Activated CD4-positive, alpha-beta T cell treated with anti-CD3 and anti-CD28 coated beads, Interleukin-2, Interleukin-6, amounts not matched to agents 100 ng/mL and 50 ng/mL, durations not matched to agents 16 hours and 8 hours (primary cell): ENCODE measurements at regions not wholly inside any gene's neighbourhood (a gene's known extent, or its start where the extent isn't known, plus 50 kb on each side); places are given as distances from the start of the nearest gene placed in this dataset.
"Not testable (repeated sequence)": the region's sequence is repeated elsewhere in the genome, so short reads cannot be mapped to it uniquely, and the experiment has no call there.

Experiments used
- DNase-seq: peaks from one replicate; pipeline ENCODE4 v3.0.0-alpha.2; 2020

DNA sequence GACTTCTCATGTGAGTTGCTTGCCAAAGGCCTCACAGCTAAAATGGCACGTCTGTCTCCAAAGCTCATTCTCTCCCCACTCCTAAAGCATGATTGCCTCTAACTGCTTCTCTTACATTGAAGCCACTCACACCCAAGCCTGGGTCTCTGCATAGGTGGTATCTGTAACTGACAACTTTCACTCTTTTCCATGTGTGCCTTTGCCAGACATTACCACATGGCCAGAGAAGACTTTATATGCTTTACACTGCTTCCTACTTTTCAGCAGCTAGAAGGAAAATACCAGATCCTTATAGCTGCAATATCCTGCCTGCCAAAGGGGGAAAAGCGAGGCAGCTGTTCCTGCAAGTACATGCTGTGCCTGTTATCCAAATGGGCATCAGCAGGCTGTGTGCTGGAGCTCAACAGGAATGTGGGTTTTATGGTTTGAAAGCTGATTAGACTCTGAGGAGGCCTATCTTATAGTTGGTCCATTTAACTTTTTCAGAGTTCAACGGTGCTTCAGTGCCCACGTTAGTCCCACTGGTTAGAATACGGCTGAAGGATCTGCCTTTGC is 547.1 kb downstream of the RAB38 start:
- no peak for DNase-seq

DNA sequence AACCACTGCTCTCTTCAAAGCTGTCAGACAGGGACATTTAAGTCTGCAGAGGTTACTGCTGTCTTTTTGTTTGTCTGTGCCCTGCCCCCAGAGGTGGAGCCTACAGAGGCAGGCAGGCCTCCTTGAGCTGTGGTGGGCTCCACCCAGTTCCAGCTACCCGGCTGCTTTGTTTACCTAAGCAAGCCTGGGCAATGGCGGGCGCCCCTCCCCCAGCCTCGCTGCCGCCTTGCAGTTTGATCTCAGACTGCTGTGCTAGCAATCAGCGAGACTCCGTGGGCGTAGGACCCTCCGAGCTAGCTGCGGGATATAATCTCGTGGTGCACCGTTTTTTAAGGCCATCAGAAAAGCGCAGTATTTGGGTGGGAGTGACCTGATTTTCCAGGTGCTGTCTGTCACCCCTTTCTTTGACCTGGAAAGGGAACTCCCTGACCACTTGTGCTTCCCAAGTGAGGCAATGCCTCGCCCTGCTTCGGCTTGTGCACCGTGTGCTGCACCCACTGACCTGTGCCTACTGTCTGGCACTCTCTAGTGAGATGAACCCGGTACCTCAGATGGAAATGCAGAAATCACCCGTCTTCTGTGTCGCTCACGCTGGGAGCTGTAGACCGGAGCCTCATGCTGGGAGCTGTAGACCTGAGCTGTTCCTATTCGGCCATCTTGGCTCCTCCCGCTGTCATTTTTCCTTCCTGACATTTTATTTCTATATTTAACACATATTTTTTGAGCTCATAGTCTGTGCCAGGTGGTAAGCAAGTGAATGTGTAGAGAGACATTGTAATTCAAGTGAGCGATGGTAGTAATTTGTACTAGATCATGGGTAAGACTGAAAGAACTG is 551.5 kb downstream of the RAB38 start:
- not testable (repeated sequence) for DNase-seq

DNA sequence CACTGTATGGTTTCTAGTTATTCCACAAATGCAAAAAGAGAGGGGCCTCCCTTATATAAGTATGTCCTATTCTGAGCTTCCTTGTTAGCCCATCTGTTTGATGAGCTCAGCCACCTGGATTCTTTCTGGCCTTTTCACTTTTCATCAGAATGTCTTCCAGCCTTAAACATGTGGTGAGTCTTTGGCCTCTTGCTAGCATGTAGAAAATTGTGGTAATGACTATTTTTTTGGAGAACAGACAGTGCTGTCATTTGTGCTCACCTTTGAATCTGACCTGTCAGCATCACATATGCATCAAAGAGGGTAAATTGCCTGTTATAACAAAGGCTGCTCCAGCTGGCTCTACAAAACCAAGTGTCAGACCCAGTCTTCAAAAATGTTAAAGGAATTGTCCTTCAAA is 558.7 kb downstream of the RAB38 start:
- DNase-seq, result no peak

DNA sequence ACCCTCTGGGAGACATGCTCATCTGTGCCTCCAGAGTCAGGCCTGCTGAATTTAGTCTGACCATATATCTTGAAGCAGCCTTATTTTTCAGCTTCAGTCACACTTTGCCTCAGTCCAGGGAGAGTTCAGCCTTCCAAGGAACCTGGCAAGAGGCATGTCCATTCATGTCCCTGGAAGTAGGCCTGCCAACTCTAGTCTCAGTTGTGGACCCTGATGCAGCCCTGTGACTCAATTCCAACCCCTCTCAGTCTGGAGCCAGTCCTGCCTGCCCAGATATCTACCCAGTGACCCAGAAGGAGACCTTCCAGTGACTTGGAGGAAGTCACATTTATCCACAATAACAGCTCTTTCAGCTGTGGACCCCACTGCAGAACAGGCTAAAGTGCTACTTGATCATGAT is 566.6 kb downstream of the TMEM135 start:
- no peak for DNase-seq

DNA sequence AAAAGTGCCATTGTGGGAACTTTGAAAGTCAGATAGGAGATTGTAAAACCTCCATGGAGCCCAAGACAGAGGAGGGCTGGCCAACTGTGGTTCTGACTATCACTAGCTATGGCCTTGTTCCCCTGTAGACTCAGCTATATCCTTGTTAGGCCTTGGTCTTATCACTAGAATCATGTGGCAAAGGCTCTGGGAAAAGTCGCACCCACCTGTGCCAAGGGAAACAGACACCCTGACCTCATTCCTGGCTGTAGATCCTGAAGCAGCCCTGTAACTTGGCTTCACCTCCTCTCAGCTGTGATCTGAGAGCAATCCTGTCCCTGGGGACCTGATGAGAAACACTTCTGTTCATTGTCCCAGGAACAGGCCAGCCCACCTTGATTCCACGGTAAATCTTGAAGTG is 566.2 kb downstream of the TMEM135 start:
- DNase-seq, result no peak

DNA sequence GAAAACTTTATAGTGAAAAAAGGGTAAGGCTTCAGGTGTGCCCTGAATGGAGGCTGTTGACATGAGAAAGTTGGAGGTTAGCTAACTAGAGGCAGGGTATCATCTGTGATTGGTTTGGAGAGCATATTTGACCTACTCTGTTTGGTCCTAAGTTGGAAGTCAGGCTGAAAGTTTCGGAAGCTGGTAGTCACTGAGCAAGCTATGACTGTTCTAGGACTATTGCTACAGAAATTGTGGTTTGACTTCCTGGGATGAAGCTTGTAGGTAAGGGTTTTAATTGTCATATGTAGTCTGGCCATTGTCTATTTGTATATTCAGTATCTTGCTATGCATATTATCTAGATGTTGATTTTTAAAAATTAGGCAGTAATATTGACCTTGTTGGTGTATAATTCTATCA is 565.0 kb downstream of the TMEM135 start:
- DNase-seq, result no peak

DNA sequence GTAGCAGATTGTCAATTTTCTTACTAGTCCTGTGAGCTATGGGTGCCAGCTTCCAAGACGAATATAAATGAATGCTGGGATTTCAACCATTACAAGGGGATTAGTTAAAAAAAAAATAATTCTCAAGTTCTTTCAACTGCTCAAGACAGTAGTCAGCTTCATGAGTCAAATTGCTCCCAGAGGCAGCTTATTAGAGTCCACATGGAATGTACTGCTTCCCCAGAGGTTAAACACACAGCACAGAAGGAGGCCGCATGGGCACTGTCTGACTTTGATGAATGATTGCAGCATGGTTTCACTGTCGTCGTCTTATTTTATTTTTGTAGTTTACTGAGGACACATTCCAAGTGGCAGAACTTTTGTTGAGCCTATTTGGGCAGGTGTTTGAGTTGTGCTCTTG is 563.2 kb downstream of the TMEM135 start:
- DNase-seq, result no peak

DNA sequence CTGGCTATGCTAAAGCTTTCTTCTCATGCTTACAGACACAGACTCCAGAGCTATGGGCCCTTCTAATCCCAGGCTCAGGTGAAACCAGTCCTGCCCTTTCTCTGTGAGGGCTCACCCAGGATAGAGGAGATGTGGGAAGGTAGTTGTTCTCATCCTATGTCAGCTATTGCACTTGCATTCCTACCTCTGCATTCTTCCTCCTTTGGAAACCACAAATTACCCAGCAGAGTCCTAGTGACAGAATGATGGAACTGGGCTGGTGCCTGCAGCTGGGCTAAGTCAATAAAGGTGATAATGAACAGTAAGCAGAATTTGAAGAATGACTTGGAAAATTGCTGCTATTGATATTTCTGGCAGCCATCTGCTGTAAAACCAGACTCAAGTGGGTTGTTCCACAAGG is 560.0 kb downstream of the TMEM135 start:
- no peak for DNase-seq

DNA sequence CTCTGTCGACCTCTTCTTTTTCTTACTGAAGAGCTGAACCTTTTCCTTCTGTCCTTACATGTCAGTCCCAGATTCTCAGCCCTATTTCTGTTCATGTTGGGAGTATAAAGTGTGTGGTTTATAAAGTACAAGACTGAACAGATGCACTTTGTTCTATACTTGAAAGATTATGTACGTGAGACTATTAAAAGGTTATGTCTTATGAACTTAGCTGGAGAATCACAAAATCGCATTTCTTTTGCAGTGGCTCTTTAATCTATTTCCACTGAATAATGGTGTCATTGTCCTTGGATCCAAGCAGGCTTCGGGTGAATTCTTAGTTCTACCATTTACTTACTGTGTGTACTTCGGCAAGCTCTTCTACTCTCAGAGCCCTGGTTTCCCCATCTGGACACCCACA is 558.4 kb downstream of the TMEM135 start:
- DNase-seq, result no peak

DNA sequence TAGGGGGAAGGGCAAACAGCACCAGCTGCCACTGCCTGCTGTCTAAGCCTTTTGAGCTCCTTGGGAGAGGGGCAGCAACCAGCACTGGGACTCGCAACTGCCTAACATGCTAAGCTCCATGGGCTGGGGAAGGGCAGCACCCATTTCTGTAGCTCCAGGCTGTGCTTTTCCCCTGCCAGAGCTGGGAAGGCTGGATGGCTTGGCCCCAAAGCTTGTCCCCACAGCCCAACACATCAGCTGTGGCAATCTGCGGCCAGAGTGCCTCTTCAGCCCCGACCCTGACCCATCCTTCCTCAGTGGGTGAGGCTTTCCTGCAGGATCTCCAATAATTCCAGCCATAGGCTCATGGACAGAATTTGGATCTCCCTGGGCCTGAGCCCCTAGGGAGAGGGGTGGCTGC is 551.3 kb downstream of the TMEM135 start:
- no peak for DNase-seq

DNA sequence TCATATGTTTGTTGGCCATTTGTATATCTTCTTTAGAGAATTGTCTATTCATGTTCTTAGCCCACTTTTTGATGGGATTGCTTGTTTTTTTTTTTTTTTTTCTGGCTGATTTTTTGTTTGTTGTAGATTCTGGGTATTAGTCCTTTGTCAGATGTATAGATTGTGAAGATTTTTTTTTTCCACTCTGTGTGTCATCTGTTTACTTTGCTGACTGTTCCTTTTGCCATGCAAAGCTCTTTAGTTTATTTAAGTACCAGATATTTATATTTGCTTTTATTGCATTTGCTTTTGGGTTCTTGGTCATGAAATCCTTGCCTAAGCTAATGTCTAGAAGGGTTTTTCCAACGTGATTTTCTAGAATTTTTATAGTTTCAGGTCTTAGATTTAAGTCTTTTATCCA is 547.9 kb downstream of the TMEM135 start:
- not testable (repeated sequence) for DNase-seq

DNA sequence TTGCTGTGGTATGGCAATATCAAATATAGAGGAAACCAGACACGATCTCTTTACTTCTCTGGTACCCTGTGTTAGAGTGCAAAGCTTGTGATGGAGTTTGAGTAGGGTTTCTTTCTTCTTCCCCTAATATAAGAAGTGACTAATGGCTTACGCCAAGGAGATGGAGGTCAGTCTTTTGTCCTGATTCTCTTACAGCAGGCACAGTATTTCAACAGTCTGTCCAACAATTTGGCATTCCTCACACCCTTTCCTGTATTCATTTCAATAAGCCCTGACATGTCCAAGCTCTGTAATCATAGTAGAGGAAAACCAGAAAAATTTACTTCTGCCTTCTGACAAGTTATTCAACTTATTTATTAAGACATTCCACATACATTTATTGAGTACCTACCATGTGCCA is 546.2 kb downstream of the TMEM135 start:
- DNase-seq, result no peak

DNA sequence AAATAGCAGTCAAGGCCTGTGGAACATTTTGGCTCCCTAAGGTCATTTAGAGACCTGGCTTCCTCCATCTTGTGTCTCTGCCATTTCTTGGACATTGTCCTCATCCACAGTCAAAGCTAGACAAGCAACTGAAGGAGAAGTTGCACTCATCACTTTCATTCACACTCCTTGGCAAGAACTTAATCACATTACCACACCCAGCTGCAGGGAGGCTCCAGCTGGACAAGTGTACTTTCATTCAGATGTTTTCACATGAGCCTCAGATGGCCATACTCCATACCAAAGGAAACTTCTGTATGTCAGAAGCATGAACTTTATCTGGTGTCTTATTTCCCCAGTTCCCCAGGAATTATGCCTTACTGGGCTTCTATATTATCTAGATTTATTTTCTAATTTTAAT is 537.4 kb downstream of the TMEM135 start:
- DNase-seq, result no peak

DNA sequence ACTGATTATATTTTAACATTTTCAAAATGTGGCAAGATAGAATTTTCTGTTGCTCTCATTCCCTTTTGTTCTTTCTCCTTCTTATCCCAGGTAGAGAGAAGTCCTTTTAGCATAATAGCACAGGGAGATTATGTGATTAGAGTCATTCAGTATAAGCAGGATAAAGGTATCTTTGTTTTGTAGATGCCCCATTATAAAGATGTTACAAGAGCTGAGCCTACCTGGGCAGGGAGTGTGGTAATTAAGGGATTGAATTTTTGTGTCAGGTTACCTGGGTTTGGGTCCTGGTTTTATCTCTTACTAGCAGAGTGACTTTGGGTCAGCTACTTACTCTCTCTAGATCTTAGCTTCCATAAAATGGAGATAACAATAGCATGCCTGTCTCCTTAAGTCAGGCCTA is 536.5 kb downstream of the TMEM135 start:
- no peak for DNase-seq

DNA sequence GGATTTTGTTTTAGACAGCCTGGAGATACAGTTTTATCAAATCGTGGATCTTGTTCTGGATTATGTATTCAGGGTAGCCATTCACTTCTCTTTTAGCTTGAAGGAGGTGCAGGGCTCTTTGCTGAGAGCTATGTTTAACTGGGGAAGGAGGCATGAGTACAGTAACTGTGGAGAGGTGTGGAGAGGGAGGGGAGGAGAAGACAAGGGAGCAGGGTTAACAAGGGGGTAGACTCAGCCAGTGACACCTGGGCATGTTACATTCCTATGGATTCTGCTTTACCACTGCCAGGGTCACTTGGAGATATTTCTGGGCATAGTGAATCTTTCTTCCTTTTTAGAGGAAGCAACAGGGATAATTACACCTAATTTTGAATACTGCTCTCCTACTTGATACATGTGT is 536.0 kb downstream of the TMEM135 start:
- no peak for DNase-seq

DNA sequence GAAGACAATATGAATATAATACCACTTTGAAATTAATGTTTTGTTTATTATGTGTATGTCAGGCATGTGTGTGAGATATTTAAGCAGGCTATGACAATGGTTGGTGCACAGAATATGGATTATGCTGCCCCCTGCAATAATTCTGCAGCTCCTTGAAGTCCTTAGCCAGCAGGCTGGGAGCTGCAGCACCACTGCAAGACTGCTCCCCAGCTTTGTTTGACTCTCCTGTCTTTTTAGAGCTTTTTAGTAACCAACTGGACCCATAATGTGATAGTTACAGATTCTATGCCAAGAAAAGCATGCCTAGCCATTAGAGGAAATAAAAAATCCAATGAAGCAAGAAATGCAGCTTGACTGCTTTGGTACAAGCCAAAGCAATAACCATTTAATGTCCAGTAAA is 535.1 kb downstream of the TMEM135 start:
- no peak for DNase-seq

DNA sequence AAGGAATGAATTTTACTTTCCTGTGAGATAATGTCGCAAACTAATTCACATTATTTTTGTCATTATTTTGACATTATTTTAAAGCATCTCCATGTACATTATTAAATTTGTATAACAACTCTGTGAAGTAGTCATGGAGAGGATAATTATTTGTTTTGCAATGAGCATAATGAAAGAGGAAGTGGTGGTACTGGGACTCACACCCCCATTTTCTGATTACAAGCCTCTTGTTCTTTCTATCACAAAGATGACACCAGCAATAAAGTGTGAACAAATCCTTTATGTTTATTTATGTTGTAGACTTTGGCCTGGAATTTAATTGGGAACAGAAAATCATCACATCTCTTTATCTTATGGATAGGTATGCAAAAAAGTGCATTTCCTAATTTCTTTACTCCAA is 522.6 kb downstream of the TMEM135 start:
- DNase-seq, result no peak

DNA sequence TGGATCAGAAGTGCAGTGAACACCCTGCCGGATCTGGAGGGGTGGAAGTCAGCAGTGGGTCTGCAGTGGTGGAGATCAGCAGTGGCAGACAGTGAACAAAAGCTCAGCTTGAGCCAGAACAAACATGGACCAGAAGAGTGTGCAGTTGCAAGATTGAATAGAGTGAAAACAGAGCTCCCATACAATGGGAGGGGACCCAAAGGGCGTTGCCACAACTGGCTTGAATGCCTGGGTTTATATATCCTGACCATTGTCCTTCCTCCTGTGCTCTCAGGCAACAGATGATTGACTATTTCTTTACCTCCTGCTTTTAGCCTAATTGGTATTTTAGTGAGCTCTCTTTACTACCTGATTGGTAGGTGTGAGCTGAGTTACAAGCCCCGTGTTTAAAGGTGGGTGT is 522.1 kb downstream of the TMEM135 start:
- DNase-seq, result not testable (repeated sequence)

DNA sequence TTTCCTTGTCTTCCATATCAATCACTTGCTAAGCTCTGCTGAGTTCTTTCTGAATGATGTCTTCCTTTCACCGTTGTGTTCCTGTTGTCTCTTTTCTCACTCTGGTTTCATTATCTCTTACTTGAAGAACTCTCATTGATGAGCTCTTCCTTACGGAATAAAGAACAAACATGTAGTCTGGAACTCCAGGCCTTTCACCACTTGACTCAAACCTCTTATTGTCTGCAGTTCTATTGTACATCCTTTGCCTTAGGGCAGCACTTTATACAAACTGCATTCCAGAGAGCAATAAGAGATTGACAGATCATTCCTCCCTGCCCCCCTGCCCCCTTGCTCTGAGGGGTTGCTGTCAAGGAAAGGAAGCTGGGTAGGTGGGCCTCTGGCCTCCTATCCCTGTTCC is 517.4 kb downstream of the TMEM135 start:
- no peak for DNase-seq

DNA sequence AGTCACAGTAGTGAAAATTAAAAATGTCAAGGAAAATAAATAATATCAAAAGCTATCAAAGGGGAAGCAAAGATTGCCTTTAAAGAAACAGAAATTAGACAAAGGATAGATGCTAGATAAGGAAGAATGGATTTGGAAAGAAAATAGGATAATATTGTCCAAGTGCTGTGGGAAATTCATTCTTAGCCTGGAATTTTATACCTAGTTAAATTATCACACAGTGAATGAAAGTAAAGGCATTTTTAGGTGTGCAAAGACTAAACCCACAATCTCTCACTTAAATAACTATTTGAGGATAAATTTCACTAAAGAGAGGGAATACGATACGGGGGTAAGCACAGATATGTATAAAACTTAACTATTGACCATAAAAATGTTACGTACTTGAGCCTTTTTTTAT is 511.1 kb downstream of the TMEM135 start:
- DNase-seq, result no peak

DNA sequence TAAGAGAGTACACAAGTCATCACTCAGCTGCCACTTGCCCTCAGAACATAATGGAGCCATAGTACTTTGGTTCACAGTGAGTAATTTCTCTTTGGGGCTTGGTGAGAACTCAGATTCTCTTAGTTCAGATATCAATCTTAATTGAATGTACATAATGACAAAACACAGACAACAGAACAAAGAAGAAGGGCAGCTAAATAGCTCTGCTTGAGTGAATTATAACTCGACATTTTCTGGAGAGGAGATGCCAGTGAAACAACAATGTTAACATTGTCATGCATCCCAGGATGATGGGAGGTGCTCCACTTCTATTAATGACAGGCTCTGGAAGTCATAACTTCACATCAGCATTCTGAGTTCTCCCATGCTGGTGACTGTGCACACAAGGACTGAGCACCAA is 508.1 kb downstream of the TMEM135 start:
- no peak for DNase-seq

DNA sequence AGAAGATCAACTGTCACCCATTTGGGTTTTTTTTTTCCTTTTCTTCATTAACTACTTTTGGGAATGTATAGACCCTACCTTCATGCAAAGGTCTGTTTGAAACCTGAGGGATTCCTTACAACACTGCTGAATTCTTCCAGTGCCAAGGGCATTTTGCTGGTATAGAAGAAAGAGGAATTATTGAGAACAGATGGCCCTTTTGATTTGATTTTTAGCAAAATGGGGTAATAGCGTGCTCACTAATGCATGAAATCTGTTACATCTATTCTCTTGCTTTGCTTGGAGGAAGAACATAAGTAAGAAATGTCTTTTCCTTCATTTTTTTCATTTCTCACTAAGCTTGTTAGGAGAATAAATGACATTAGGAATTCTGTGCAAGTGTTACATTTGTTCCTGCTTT is 501.9 kb downstream of the TMEM135 start:
- no peak for DNase-seq

DNA sequence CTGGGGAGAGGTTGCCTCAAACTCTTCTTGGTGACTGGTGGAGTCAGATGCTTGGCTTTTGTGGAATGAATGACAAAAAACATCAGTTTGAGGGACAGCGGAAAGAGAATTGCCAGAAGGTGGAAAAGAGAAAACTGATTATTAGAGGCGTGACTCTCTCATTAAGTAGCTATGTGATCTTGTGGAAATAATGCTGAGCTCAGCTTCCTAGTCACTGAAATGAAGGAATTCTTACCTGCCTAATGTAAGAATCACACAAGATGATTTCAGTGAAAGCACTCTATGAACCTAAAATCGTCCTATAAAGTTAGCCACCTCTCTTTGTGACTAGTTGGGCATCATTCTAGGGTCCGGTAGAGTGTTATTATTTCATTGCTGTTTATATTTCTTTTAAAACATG is 498.8 kb downstream of the TMEM135 start:
- no peak for DNase-seq

DNA sequence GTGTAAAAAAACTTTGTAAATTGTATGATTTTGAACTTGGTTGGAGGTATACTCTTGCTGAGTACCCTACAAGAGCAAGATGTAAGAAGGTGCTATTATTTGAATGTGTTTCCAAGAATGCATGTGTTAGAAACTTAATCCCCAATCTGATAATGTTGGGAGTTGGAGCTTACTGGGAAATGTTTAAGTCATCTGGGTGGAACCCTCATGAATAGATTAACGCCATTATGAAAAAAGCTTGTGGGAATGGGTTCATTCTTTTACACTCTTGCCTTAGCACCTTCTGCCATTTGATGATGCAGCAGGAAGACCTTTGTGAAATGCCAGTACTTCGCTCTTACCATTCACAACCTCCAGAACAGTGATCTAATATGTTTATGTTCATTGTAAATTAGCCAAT is 498.3 kb downstream of the TMEM135 start:
- no peak for DNase-seq

DNA sequence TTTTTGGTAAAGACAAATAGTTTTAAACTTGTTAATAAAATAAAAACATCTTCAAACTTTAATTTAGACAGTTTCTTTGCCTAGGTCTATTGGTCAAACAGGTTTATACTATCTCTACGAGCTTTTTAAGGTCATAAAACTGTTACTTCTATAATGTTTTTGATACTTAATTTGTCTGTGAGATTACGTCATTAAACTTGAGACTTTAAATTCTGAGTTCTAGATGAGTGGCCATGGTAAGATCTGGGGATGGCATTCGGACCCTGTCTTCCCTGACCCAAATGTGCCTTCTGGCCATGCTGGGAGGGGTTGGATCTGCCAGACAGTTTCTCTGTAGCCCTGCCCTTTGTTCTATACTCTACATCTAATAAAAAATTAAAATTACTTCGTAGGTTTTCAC is 497.8 kb downstream of the TMEM135 start:
- no peak for DNase-seq
